ENCODE measurements at regions not wholly inside any gene's neighbourhood (a gene's known extent, or its start where the extent isn't known, plus 50 kb on each side); places are given as distances from the start of the nearest gene placed in this dataset.
A peak's percentile ranks its signal among the peaks of the same experiment; 100 is the strongest.

DNA sequence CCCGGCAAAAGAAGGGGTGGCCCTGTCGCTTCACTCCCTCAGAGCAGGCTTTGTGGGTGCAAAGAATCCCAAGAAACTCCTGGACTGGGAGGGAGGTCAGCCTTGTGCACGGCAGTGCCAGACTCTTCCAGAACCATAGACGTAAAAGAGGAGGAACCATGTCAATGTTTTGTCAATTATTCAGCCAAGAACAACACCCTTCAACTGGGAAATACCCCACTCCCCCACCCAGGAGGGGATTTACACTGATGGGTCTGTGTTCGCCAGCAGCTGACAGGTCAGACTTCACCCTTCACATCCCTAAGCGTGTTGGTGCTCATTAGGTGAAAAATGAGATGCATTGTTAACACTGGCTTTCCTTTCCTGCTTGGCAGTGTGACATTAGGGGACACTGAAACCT, 116.8 kb upstream of the BMPER start:
- TF ChIP-seq POLR2A (IDR thresholded peaks at IDR 0.05) = no peak
- TF ChIP-seq, protein P1, sequence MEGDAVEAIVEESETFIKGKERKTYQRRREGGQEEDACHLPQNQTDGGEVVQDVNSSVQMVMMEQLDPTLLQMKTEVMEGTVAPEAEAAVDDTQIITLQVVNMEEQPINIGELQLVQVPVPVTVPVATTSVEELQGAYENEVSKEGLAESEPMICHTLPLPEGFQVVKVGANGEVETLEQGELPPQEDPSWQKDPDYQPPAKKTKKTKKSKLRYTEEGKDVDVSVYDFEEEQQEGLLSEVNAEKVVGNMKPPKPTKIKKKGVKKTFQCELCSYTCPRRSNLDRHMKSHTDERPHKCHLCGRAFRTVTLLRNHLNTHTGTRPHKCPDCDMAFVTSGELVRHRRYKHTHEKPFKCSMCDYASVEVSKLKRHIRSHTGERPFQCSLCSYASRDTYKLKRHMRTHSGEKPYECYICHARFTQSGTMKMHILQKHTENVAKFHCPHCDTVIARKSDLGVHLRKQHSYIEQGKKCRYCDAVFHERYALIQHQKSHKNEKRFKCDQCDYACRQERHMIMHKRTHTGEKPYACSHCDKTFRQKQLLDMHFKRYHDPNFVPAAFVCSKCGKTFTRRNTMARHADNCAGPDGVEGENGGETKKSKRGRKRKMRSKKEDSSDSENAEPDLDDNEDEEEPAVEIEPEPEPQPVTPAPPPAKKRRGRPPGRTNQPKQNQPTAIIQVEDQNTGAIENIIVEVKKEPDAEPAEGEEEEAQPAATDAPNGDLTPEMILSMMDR (IDR thresholded peaks at IDR 0.05) = no peak
- Histone ChIP-seq H3K27ac (no peak overlapping the region), H3K27me3 (no peaks in the 10 kb centered on the region), H3K4me1 (peaks cover 0 to 4% (median 0%) of the 10 kb centered on the region in 12 donors), H3K9me3 (peaks cover 0 to 6% (median 0%) of the 10 kb centered on the region in 12 donors), H3K4me3 (no peak overlapping the region), H3K36me3 (no peaks in the 10 kb centered on the region)
- ATAC-seq (peak in 1 of 4 donors; percentile 30), DNase-seq (no peak)
- 83 to 97% (median 86%) methylated on average over 6 of the region's 6 CpGs for WGBS, 4 donors
- intact Hi-C loops (cut with DNase I) = no loop called here

- H3K36me3 ChIP-seq = no peaks in the 10 kb centered on the region
- DNase-seq (no peak), ATAC-seq (no peak)
- no peak overlapping the region for H3K27ac ChIP-seq
- TF ChIP-seq POLR2A (IDR thresholded peaks at IDR 0.05) = no peak
- TF ChIP-seq, protein P1 (IDR thresholded peaks at IDR 0.05) = no peak
- H3K9me3 ChIP-seq = no peaks in the 10 kb centered on the region
- H3K4me3 ChIP-seq = no peak overlapping the region
- no peaks in the 10 kb centered on the region for H3K27me3 ChIP-seq
- intact Hi-C loops (cut with DNase I) = no loop called here
- WGBS, 4 donors = 70 to 77% (median 74%) methylated on average over 11 of the region's 11 CpGs
- H3K4me1 ChIP-seq = peaks cover 0 to 4% (median 0%) of the 10 kb centered on the region in 12 donors
These were observed 115.3 kb upstream of the BMPER start for GRCh38 chr7:33789871-33790630.

GRCh38 chr7:33790746-33791145, 114.6 kb upstream of the BMPER start:
- intact Hi-C loops (cut with DNase I) = no loop called here
- WGBS, 4 donors = 72 to 91% (median 84%) methylated on average over 5 of the region's 5 CpGs
- ATAC-seq = no peak

GRCh38 chr7:33792041-33792440, 113.3 kb upstream of the BMPER start:
- TF ChIP-seq, protein P1 (IDR thresholded peaks at IDR 0.05) = no peak
- no peak for TF ChIP-seq POLR2A (IDR thresholded peaks at IDR 0.05)
- no peaks in the 10 kb centered on the region for H3K27me3 ChIP-seq
- no peak overlapping the region for H3K27ac ChIP-seq
- H3K36me3 ChIP-seq = no peaks in the 10 kb centered on the region
- no peak overlapping the region for H3K4me3 ChIP-seq
- no peaks in the 10 kb centered on the region for H3K9me3 ChIP-seq
- DNase-seq (no peak), ATAC-seq (no peak)
- intact Hi-C loops (cut with DNase I) = no loop called here
- H3K4me1 ChIP-seq = peaks cover 0 to 4% (median 0%) of the 10 kb centered on the region in 12 donors
- 95 to 98% (median 97%) methylated on average over 2 of the region's 2 CpGs for WGBS, 4 donors

More at GRCh38 chr7:33790746-33791145, 114.6 kb upstream of the BMPER start:
- peaks cover 0 to 4% (median 0%) of the 10 kb centered on the region in 12 donors for H3K4me1 ChIP-seq
- no peaks in the 10 kb centered on the region for H3K27me3 ChIP-seq
- H3K9me3 ChIP-seq = no peaks in the 10 kb centered on the region
- H3K4me3 ChIP-seq = no peak overlapping the region
- no peak for DNase-seq
- H3K36me3 ChIP-seq = no peaks in the 10 kb centered on the region
- no peak overlapping the region for H3K27ac ChIP-seq
- TF ChIP-seq, protein P1 (IDR thresholded peaks at IDR 0.05) = no peak
- TF ChIP-seq POLR2A (IDR thresholded peaks at IDR 0.05) = no peak

Data from heart left ventricle (tissue), 16 donors.